ENCODE measurements at regions not wholly inside any gene's neighbourhood (a gene's known extent, or its start where the extent isn't known, plus 50 kb on each side); places are given as distances from the start of the nearest gene placed in this dataset.

DNA sequence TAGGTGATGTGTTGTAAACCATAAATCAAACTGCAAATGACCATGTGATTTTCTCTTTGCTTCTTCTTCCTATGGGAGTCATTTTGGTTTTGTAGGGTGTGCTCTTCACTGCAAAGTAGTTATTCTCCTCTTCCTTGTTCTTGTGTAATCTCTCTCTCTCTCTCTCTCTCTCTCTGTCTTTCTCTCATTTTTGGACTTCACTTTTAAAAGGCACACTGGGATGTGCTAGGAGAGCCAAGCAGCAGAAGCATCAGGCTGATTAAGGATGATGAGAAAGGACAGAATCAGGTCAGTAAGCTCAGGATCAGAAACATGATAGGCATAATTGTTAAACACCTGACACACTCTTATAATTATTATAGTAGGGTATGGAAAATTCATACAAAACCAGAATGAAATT, 505.3 kb upstream of the ZNF608 start:
- TF ChIP-seq CTCF (IDR thresholded peaks at IDR 0.05) (no peak), POLR2A (IDR thresholded peaks at IDR 0.05) (no peak)
